Upper lobe of right lung (tissue), 1 donor: ENCODE measurements at regions not wholly inside any gene's neighbourhood (a gene's known extent, or its start where the extent isn't known, plus 50 kb on each side); places are given as distances from the start of the nearest gene placed in this dataset.

Experiments used
- ATAC-seq: fragments of 200-7000 bp; cut with Tn5 transposase; one replicate; pipeline ENCODE4 v1.9.1; 2020; ENCODE audit warnings: mild to moderate bottlenecking, moderate library complexity
- DNase-seq: peaks from one replicate; pipeline ENCODE4 v3.0.0-alpha.2; 2020
- H3K27ac ChIP-seq: fragments of 200-600 bp; one replicate; pipeline ENCODE4 v1.8.0; 2022
- H3K27me3 ChIP-seq: fragments of 200-600 bp; one replicate; pipeline ENCODE4 v1.8.0; 2022; ENCODE audit warnings: mild to moderate bottlenecking
- H3K36me3 ChIP-seq: fragments of 200-600 bp; one replicate; pipeline ENCODE4 v1.8.0; 2022
- H3K4me1 ChIP-seq: fragments of 200-600 bp; one replicate; pipeline ENCODE4 v1.8.0; 2022
- H3K4me3 ChIP-seq: fragments of 200-600 bp; one replicate; pipeline ENCODE4 v1.8.0; 2022; ENCODE audit warnings: mild to moderate bottlenecking
- H3K9me3 ChIP-seq: fragments of 200-600 bp; one replicate; pipeline ENCODE4 v1.8.0; 2022
- intact Hi-C: fragments of 100-400 bp; cut with DNase I; formaldehyde crosslinking; loops from one replicate; pipeline ENCODE4 v1.11.0; 2022
- TF ChIP-seq, protein P1 (sequence below): fragments of 200-600 bp; IDR thresholded peaks from one replicate; pipeline ENCODE4 v1.8.0; 2022; ENCODE audit warnings: antibody characterized with exemption
- donor health status: DM: no; HTN: yes; CAD: no; lungs with severe emphysema.

DNA sequence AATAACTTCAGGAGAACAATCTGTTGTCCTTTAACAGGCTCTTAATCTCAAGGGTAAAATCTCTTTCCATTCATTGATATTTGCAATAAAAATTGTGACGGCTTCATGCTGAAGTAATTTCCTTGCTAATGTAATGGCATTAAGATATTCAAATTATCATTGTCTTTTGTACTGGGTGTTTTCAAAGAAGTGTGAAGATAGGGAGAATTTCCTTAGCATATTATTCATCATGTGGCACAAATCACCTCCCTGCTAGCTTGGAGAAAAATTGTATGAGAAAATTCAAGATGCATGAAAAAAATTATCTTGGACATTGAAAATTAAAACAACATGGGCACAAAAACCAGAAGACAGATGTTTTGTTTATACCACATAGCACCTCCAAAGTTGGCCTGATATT is 63.6 kb upstream of the ARID2 start:
- no peak overlapping the region for H3K27ac ChIP-seq
- ATAC-seq (no peak), DNase-seq (no peak)
- H3K4me1 ChIP-seq, result peaks cover 11% of the 10 kb centered on the region
- no peaks in the 10 kb centered on the region for H3K9me3 ChIP-seq
- H3K27me3 ChIP-seq, result no peaks in the 10 kb centered on the region
- intact Hi-C loops, result no loop called here
- H3K4me3 ChIP-seq, result no peak overlapping the region
- TF ChIP-seq, protein P1, sequence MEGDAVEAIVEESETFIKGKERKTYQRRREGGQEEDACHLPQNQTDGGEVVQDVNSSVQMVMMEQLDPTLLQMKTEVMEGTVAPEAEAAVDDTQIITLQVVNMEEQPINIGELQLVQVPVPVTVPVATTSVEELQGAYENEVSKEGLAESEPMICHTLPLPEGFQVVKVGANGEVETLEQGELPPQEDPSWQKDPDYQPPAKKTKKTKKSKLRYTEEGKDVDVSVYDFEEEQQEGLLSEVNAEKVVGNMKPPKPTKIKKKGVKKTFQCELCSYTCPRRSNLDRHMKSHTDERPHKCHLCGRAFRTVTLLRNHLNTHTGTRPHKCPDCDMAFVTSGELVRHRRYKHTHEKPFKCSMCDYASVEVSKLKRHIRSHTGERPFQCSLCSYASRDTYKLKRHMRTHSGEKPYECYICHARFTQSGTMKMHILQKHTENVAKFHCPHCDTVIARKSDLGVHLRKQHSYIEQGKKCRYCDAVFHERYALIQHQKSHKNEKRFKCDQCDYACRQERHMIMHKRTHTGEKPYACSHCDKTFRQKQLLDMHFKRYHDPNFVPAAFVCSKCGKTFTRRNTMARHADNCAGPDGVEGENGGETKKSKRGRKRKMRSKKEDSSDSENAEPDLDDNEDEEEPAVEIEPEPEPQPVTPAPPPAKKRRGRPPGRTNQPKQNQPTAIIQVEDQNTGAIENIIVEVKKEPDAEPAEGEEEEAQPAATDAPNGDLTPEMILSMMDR, result no peak
- H3K36me3 ChIP-seq, result no peaks in the 10 kb centered on the region

DNA sequence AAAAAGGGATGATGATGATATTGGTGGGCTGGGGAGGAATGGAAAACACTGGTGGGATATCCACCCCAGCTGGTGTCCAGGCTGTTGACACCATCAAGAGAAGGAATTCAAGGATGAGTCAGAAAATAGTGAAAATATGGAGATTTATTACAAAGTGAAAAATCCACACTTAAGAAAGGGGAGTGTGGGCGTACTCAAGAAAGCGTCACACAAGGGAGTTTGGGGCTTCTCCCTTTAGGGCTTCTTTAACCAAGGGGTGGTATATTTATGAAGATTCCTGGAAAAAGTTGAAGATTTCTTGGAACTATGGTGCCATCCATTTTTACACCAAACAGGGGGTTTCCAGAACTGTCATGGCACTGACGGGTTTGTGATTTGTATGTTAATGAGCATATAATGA is 63.1 kb upstream of the ARID2 start:
- Histone ChIP-seq H3K27ac (no peak overlapping the region), H3K36me3 (no peaks in the 10 kb centered on the region), H3K4me3 (no peak overlapping the region), H3K27me3 (no peaks in the 10 kb centered on the region), H3K4me1 (peaks cover 11% of the 10 kb centered on the region), H3K9me3 (no peaks in the 10 kb centered on the region)
- no peak for ATAC-seq
- TF ChIP-seq, protein P1, result no peak
- intact Hi-C loops, result no loop called here
- DNase-seq, result no peak

DNA sequence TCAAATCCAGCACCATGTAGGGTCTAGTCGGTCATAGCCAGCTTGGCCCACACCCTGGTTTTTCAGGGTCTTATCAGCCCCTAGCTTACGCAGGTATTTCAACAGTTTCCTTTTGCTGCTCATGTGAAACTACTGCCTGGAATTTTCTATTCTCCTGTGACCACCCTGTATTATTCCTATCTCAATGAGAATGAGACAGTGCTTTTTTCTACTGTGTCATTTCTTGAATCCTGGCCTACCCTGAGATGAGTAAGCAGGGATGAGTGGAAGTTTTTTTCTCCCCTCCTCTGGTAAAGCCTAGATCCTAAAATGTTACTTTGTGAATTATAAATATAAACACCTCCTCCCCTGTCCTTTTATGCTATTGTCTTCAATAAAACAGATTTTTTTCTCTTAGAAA is 62.7 kb upstream of the ARID2 start:
- H3K9me3 ChIP-seq, result no peaks in the 10 kb centered on the region
- intact Hi-C loops, result no loop called here
- TF ChIP-seq, protein P1, result no peak
- H3K4me1 ChIP-seq, result peaks cover 11% of the 10 kb centered on the region
- no peak for DNase-seq
- no peak overlapping the region for H3K4me3 ChIP-seq
- no peak overlapping the region for H3K27ac ChIP-seq
- no peaks in the 10 kb centered on the region for H3K36me3 ChIP-seq
- H3K27me3 ChIP-seq, result no peaks in the 10 kb centered on the region
- no peak for ATAC-seq

DNA sequence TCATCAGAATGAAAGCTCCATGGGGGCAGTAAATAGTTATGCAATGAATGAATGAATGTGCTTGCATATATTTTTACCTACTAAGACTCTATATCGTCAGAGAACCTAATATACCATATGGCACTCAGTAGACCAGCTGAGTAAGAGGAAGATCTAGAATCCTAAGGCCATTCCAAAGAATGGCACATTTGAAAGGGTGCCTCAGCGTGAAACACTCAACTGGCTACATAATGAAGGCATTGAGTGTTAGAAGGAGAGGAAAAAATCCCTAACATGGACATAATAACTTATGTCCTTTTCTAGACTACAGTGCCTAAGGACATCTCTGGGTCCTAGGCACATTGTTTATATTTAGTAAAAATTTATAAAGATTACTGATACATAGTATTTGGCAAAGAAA is 61.7 kb upstream of the ARID2 start:
- ATAC-seq, result no peak
- H3K9me3 ChIP-seq, result no peaks in the 10 kb centered on the region
- H3K4me3 ChIP-seq, result no peak overlapping the region
- peaks cover 11% of the 10 kb centered on the region for H3K4me1 ChIP-seq
- no peak for DNase-seq
- intact Hi-C loops, result no loop called here
- H3K27ac ChIP-seq, result no peak overlapping the region
- TF ChIP-seq, protein P1, result no peak
- H3K27me3 ChIP-seq, result no peaks in the 10 kb centered on the region
- H3K36me3 ChIP-seq, result no peaks in the 10 kb centered on the region

DNA sequence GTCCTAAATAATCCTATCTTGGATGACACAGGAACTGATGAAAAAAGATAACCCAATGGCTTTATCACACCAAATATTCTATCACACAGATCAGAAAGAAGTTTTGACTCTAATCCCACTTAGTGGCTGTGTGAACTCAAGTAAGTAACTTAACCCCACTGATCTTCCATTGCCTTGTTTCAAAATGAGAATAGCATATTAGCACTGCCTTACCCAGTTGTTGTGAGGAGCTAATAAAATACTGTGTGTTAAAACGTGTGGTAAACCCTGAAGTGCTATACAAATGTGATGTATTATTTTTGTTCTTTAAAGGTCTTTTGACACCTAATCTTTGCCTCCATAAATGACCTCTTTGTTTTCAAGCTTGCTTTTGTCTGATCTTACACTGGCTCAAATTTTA is 60.9 kb upstream of the ARID2 start:
- intact Hi-C loops, result no loop called here
- peaks cover 11% of the 10 kb centered on the region for H3K4me1 ChIP-seq
- H3K36me3 ChIP-seq, result no peaks in the 10 kb centered on the region
- peak overlapping the region; percentile 1 for H3K27ac ChIP-seq
- no peaks in the 10 kb centered on the region for H3K9me3 ChIP-seq
- H3K27me3 ChIP-seq, result no peaks in the 10 kb centered on the region
- H3K4me3 ChIP-seq, result peak overlapping the region; percentile 18
- ATAC-seq (no peak), DNase-seq (no peak)
- TF ChIP-seq, protein P1, result no peak

DNA sequence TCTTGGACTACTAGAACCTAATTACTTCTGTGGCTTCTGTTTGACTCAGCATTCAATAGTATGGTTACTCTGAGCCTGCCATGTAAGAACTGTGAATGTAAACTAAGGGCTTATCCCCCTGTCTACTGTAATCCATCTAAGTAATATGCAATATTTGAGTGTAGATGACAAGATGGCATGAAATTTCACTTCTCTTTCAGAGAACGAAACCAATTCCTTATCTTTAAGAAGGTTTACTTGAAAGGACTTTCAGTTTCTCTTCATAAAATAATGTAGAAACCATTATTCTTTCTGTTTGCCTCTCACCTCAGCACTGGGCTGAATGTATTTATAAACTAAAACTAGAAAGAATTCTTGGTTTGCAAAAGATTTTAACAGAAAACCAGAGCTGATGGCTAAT is 60.4 kb upstream of the ARID2 start:
- no peaks in the 10 kb centered on the region for H3K36me3 ChIP-seq
- H3K27me3 ChIP-seq, result no peaks in the 10 kb centered on the region
- no peaks in the 10 kb centered on the region for H3K9me3 ChIP-seq
- peak overlapping the region; percentile 1 for H3K27ac ChIP-seq
- intact Hi-C loops, result no loop called here
- no peak for ATAC-seq
- H3K4me3 ChIP-seq, result peak overlapping the region; percentile 18
- TF ChIP-seq, protein P1, result no peak
- H3K4me1 ChIP-seq, result peaks cover 11% of the 10 kb centered on the region
- no peak for DNase-seq
